ENCODE measurements at regions not wholly inside any gene's neighbourhood (a gene's known extent, or its start where the extent isn't known, plus 50 kb on each side); places are given as distances from the start of the nearest gene placed in this dataset.
"Not testable (repeated sequence)": the region's sequence is repeated elsewhere in the genome, so short reads cannot be mapped to it uniquely, and the experiment has no call there.

DNA sequence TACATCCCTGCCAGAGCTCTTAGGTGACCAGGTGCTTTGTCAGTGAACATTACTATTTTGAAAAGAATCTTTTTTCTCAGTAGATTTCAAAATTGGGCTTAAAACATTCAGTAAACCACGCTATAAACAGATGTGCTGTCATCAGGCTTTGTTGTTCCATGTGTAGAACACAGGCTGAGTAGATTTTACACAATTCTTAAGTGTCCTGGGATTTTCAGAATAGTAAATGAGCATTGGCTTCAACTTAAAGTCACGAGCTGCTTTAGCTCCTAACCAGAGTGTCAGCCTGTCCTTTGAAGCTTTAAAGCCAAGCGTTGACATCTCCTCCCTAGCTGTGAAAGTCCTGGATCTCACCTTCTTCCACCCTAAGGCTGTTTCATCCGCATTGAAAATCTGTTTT, 83.6 kb downstream of the CARTPT start:
- no peaks in the 10 kb centered on the region for H3K36me3 ChIP-seq (replicated peaks)

DNA sequence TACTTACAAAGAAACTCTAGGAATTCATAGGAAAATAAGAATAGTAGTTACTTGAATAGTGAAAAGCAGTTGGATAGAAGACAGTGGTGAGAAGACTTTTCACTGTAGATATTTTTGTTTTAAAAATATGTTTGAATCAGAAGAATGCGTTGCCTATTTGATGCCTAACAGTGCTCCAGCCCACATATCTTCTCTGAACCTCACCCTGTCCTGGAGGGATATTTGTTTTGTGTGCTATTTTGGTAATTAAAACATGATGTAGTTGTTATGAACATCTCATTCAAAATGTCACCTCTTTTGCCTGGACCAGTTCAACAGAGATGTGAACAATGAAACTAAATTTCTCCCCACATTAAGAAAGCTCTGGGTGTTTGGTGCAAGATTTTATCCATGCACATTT, 87.6 kb downstream of the CARTPT start:
- no peak for DNase-seq (ENCODE audit: low spot score in 2 of 2)
- H3K4me3 ChIP-seq: no peak overlapping the region
- no peaks in the 10 kb centered on the region for H3K9me3 ChIP-seq
- H3K4me1 ChIP-seq: peaks cover 2% of the 10 kb centered on the region; the same call in 1 of the 2 replicates
- peaks cover 16% of the 10 kb centered on the region; the same call in 1 of the 2 replicates for H3K27me3 ChIP-seq (ENCODE audit: low read depth)
- in situ Hi-C loops (cut with MboI; ENCODE audit: low sequenced_read_pairs): no loop called here
- H3K36me3 ChIP-seq (replicated peaks): no peaks in the 10 kb centered on the region

More for the DNA sequence above, 83.6 kb downstream of the CARTPT start:
- DNase-seq (ENCODE audit: low spot score in 2 of 2): no peak
- Histone ChIP-seq H3K9me3 (peaks cover 5% of the 10 kb centered on the region; the same call in 1 of the 2 replicates), H3K27me3 (ENCODE audit: low read depth) (peaks cover 14% of the 10 kb centered on the region; the same call in 1 of the 2 replicates), H3K4me3 (no peak overlapping the region), H3K4me1 (peaks cover 2% of the 10 kb centered on the region; the same call in 1 of the 2 replicates)
- in situ Hi-C loops (cut with MboI; ENCODE audit: low sequenced_read_pairs): no loop called here

DNA sequence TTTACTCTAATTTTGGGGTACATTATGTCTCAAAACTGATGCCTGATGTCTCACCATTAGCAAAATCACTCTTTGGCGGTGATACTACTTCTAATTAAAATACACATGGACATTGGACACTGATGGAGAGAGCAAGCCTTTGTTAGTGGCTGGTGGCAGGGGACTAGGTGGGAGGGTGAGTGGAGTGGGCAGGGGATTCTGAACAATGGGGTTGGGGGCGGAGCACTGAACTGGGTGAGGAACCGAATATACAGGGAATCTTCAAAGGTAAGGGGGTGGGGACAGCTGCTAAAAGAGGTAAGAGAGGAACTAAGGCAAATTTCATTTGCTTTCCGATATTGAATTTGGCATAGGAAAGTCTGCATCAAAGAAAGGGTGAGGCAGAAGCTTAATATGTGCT, 88.8 kb downstream of the CARTPT start:
- no peaks in the 10 kb centered on the region for H3K9me3 ChIP-seq
- H3K4me1 ChIP-seq: peaks cover 2% of the 10 kb centered on the region; the same call in 1 of the 2 replicates
- no peak for DNase-seq (ENCODE audit: low spot score in 2 of 2)
- no peaks in the 10 kb centered on the region for H3K36me3 ChIP-seq (replicated peaks)
- no peak overlapping the region for H3K4me3 ChIP-seq
- peaks cover 9% of the 10 kb centered on the region; the same call in 1 of the 2 replicates for H3K27me3 ChIP-seq (ENCODE audit: low read depth)
- in situ Hi-C loops (cut with MboI; ENCODE audit: low sequenced_read_pairs): no loop called here

DNA sequence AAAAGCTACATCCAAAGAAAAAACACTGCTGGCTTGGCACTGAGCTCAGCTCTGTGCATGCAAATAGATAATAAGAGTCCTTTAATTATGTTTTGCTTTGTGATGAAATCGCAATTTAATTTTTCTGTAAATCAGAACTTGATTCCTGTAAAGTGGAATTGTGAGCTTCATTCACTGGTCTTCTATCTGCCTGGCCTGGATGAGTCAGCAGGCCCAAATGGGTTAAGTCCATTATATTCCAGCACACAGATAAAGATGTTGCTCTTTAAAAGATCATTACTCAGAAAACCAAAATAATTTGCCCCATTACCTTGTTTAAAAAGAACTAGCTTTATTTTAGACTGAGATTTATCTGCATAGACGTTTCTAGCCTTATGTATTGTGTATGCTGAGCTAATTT, 90.4 kb downstream of the CARTPT start:
- in situ Hi-C loops (cut with MboI; ENCODE audit: low sequenced_read_pairs): no loop called here
- Histone ChIP-seq H3K27me3 (ENCODE audit: low read depth) (peaks cover 7% of the 10 kb centered on the region; the same call in 1 of the 2 replicates), H3K4me3 (no peak overlapping the region), H3K36me3 (replicated peaks) (no peaks in the 10 kb centered on the region), H3K4me1 (peaks cover 2% of the 10 kb centered on the region; the same call in 1 of the 2 replicates), H3K9me3 (no peaks in the 10 kb centered on the region)
- DNase-seq (ENCODE audit: low spot score in 2 of 2): no peak

DNA sequence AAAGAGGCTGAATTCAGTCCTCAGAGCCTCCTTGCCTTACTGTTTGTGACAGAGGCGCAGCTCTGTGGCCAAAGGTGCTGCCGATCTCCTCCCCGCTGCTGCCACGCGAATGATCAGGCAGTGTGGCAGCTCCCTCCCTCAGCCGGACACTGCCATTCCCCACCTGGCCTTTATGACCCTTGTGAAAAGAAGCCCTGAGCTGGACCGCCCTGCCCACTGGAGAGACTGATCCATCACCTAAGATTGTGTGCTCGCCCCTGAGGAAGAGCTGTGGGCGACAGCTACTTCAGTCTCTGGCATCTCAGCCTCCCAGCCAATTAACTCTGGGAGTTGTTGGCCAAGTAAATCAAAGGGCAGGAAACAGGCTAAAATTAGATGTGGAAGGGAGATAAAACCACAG, 90.9 kb downstream of the CARTPT start:
- peaks cover 7% of the 10 kb centered on the region; the same call in 1 of the 2 replicates for H3K27me3 ChIP-seq (ENCODE audit: low read depth)
- no peak for DNase-seq (ENCODE audit: low spot score in 2 of 2)
- in situ Hi-C loops (cut with MboI; ENCODE audit: low sequenced_read_pairs): no loop called here
- no peaks in the 10 kb centered on the region for H3K36me3 ChIP-seq (replicated peaks)
- H3K9me3 ChIP-seq: no peaks in the 10 kb centered on the region
- H3K4me1 ChIP-seq: peaks cover 2% of the 10 kb centered on the region; the same call in 1 of the 2 replicates
- H3K4me3 ChIP-seq: no peak overlapping the region

DNA sequence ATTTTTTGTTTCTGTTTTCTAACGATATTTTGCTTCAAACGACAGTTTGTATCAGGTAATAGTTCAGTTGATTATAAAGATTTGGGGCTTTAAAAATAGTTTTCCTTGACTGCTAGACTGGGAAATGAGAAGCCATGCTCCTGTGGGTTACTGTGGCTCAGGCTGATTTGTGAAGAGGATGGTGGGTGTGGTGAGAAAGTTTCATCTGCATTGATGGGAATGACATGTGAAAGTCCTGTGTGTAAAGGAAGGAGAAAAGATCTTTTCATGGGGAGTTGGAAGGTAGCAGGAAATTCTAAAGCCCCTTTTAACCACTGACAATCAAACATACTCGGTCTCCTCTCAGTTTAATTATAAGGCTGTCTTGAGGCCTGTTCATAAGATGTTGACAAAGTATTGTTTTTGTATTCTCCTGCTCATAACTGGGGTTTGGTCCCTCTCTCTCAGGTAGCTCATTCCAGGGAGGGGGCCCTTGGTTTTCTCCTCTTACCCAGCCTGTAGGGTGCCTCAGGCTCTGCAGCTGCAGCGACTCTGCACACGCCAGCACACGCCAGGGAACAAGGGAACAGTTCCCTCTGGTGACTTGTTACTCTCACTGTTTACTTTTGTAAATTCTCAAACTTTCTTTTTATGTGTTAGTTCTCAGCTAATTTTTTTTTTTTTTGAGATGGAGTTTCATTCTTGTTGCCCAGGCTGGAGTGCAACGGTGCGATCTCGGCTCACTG, 91.6 kb downstream of the CARTPT start:
- Histone ChIP-seq H3K27me3 (ENCODE audit: low read depth) (peaks cover 7% of the 10 kb centered on the region; the same call in 1 of the 2 replicates), H3K9me3 (no peaks in the 10 kb centered on the region), H3K4me1 (peaks cover 2% of the 10 kb centered on the region; the same call in 1 of the 2 replicates), H3K36me3 (replicated peaks) (no peaks in the 10 kb centered on the region), H3K4me3 (no peak overlapping the region)
- in situ Hi-C loops (cut with MboI; ENCODE audit: low sequenced_read_pairs): no loop called here
- no peak for DNase-seq (ENCODE audit: low spot score in 2 of 2)

DNA sequence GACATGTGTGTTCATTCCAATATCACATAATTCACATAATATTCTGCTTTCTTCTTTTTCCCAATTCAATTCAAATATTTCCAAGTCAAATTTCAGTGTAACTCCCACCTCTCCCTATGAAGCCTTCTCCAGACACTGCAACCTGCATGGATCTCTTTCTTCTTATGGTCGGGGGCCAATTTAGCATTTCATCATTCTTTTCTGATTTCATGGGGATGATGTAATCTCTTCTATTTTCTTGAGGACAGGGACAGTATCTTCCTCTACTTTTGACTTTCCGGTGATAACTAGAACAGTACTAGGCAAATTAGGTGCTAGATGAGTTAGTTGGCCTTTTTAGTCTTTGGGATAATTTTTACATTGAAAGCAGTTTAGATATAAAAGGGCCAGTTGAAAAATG, 92.7 kb downstream of the CARTPT start:
- no peak overlapping the region for H3K4me3 ChIP-seq
- H3K27me3 ChIP-seq (ENCODE audit: low read depth): peaks cover 3% of the 10 kb centered on the region; the same call in 1 of the 2 replicates
- H3K36me3 ChIP-seq (replicated peaks): no peaks in the 10 kb centered on the region
- H3K9me3 ChIP-seq: no peaks in the 10 kb centered on the region
- in situ Hi-C loops (cut with MboI; ENCODE audit: low sequenced_read_pairs): no loop called here
- no peaks in the 10 kb centered on the region for H3K4me1 ChIP-seq
- DNase-seq (ENCODE audit: low spot score in 2 of 2): no peak

DNA sequence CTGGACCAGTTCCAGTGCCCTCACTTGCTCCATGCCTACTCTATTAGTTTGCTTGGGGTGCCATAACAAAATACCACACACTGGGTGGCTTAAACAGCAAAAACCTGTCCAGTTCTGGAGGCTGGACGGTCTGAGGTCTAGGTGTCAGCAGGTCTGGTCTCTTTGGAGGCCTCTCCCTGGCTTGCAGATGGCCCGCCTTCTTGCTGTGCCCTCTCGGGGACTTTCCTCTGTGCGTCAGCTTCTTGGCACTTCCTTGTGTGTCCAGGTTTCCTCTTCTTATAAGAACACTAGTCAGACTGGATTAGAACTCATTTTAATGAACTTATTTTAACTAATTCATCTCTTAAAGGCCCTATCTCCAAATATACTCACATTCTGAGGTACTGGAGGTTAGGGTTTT, 97.2 kb downstream of the CARTPT start:
- 0 out of 2 replicates have a peak, but pooled peaks cover 3% of the 10 kb centered on the region for H3K27me3 ChIP-seq (ENCODE audit: low read depth)
- peaks cover 2% of the 10 kb centered on the region; the same call in 1 of the 2 replicates for H3K9me3 ChIP-seq
- no peaks in the 10 kb centered on the region for H3K36me3 ChIP-seq (replicated peaks)
- no peak overlapping the region for H3K4me3 ChIP-seq
- H3K4me1 ChIP-seq: no peaks in the 10 kb centered on the region
- in situ Hi-C loops (cut with MboI; ENCODE audit: low sequenced_read_pairs): no loop called here
- DNase-seq (ENCODE audit: low spot score in 2 of 2): no peak

DNA sequence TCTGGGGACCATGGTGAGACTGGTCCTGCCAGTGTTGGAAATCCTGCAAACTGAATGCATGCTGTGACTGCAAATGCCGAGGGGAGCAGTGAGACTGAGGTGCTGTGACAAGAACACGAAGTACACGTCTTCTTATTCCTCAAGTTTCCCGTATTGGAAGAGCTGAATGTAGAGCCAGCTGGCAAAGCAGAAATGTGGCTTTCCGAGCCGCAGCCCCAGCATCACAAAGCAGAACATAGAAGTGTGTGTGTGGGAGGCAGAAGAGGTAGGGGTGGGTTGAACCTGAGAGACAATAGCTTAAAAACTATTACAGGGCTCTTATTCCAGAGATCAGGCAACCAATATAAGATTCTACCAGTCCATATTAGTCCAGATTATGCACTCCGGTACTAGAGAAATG, 98.8 kb downstream of the CARTPT start:
- no peak for DNase-seq (ENCODE audit: low spot score in 2 of 2)
- H3K4me1 ChIP-seq: no peaks in the 10 kb centered on the region
- no peaks in the 10 kb centered on the region for H3K36me3 ChIP-seq (replicated peaks)
- peaks cover 2% of the 10 kb centered on the region; the same call in 1 of the 2 replicates for H3K9me3 ChIP-seq
- no peak overlapping the region for H3K4me3 ChIP-seq
- 0 out of 2 replicates have a peak, but pooled peaks cover 3% of the 10 kb centered on the region for H3K27me3 ChIP-seq (ENCODE audit: low read depth)
- in situ Hi-C loops (cut with MboI; ENCODE audit: low sequenced_read_pairs): no loop called here

DNA sequence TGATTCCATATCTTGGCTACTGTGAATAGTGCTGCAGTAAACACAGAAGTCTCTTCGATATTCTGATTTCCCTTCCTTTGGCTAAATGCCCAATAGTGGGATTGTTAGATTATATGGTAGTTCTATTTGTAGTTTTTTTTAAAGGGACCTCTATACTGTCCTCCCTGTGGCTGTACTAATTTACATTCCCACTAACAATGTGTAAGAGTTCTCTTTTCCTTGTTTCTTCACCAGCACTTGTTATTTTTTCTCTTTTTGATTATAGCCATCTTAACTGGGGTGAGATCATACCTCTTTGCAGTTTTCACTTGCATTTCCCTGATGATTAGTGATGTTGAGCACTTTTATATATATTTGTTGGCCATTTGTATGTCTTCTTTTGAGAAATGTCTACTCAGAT, 102.0 kb downstream of the CARTPT start:
- in situ Hi-C loops (cut with MboI; ENCODE audit: low sequenced_read_pairs): no loop called here
- DNase-seq (ENCODE audit: low spot score in 2 of 2): no peak
- Histone ChIP-seq H3K36me3 (replicated peaks) (no peaks in the 10 kb centered on the region), H3K4me3 (no peak overlapping the region), H3K9me3 (peaks cover 2% of the 10 kb centered on the region; the same call in 1 of the 2 replicates), H3K27me3 (ENCODE audit: low read depth) (0 out of 2 replicates have a peak, but pooled peaks cover 3% of the 10 kb centered on the region), H3K4me1 (no peaks in the 10 kb centered on the region)

DNA sequence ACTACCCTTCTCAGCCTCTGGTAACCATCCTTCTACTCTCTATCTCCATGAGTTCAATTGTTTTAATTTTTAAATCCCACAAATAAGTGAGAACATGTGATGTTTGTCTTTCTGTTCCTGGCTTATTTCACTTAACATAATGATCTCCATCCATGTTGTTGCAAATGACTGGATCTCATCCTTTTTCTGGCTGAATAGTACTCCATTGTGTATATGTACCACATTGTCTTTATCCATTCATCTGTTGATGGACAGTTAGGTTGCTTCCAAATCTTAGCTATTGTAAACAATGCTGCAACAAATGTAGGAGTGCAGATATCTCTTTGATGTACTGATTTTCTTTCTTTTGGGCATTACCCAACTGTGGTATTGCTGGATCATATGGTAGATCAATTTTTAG, 103.0 kb downstream of the CARTPT start:
- DNase-seq (ENCODE audit: low spot score in 2 of 2); H3K9me3 ChIP-seq; H3K27me3 ChIP-seq (ENCODE audit: low read depth); H3K4me3 ChIP-seq; H3K4me1 ChIP-seq; H3K36me3 ChIP-seq (replicated peaks); in situ Hi-C loops (cut with MboI; ENCODE audit: low sequenced_read_pairs): not testable (repeated sequence)

DNA sequence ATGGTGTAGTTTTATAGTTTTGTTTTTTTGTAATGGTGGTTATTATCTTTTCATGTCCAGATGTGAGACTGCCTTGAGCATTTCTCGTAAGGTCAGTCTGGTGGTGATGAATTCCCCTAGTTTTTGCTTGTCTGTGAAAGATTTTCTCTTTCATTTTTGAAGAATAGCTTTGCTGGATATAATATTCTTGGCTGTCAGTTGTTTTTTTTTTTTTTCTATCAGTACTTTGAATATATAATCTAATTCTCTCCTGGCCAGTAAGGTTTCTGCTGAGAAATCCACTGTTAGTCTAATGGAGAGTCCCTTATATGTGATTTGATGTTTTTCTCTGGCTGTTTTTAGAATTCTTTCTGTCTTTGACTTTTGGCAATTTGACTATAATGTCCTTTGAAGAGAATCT, 106.9 kb downstream of the CARTPT start:
- Histone ChIP-seq H3K36me3 (replicated peaks) (no peaks in the 10 kb centered on the region), H3K9me3 (peaks cover under 1% of the 10 kb centered on the region; the same call in 1 of the 2 replicates), H3K27me3 (ENCODE audit: low read depth) (no peaks in the 10 kb centered on the region), H3K4me3 (no peak overlapping the region), H3K4me1 (peaks cover 10% of the 10 kb centered on the region)
- in situ Hi-C loops (cut with MboI; ENCODE audit: low sequenced_read_pairs): no loop called here
- no peak for DNase-seq (ENCODE audit: low spot score in 2 of 2)

DNA sequence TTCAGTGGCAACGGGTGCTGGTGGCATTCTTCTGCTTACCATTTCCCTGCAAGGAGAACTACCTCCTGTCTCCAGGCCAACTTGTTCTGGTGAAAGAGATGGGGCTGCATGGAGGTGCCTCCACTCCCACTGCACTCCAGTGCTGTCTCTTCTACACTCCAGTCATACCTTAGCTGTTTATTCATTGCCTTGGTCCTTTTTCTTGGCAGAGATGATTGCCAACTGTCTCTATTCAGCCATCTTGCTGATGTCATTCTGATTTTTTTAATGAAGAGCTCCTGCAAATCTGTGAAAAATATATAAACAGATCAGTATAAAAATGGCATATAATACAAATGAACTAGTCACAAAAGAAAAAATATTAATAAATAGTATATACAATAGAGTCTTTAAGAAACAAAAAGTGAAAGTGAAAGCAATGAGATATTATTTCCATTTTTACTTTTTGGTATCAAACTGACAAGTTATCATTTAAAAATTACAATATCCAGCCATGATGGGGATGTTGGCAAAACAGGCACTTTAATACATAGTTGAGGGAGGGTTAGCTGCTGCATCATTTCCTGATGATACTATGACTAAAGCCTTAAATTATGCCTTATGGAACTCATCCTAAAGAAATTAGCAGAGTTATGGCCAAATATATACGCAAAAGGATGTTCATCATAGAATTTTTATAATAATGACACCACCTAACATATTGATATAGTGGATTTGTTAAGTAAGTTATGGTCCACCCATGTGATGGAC, 109.4 kb downstream of the CARTPT start:
- in situ Hi-C loops (cut with MboI; ENCODE audit: low sequenced_read_pairs): no loop called here
- DNase-seq (ENCODE audit: low spot score in 2 of 2): no peak
- H3K4me3 ChIP-seq: no peak overlapping the region
- no peaks in the 10 kb centered on the region; the same call in 1 of the 2 replicates for H3K9me3 ChIP-seq
- no peaks in the 10 kb centered on the region for H3K36me3 ChIP-seq (replicated peaks)
- H3K4me1 ChIP-seq: peaks cover 20% of the 10 kb centered on the region
- H3K27me3 ChIP-seq (ENCODE audit: low read depth): no peaks in the 10 kb centered on the region

DNA sequence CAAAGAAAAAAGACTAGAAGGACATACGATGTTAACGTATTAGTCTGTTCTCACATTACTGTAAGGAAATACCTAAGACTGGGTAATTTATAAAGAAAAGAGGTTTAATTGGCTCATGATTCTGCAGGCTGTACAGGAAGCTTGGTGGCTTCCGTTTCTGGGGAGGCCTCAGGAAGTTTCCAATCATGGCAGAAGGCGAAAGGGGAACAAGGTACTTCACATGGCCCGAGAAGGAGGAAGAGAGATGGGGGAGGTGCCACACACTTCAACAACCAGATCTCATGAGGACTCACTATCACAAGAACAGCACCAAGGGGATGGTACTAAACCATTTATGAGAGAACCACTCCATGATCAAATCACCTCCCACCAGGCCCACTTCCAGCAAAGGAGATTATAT, 110.1 kb downstream of the CARTPT start:
- H3K36me3 ChIP-seq (replicated peaks): no peaks in the 10 kb centered on the region
- no peaks in the 10 kb centered on the region; the same call in 1 of the 2 replicates for H3K9me3 ChIP-seq
- no peak overlapping the region for H3K4me3 ChIP-seq
- no peaks in the 10 kb centered on the region for H3K27me3 ChIP-seq (ENCODE audit: low read depth)
- in situ Hi-C loops (cut with MboI; ENCODE audit: low sequenced_read_pairs): no loop called here
- DNase-seq (ENCODE audit: low spot score in 2 of 2): no peak
- H3K4me1 ChIP-seq: peaks cover 22% of the 10 kb centered on the region
